GM10266 (cell line): ENCODE measurements at regions not wholly inside any gene's neighbourhood (a gene's known extent, or its start where the extent isn't known, plus 50 kb on each side); places are given as distances from the start of the nearest gene placed in this dataset.

Source experiments
- DNase-seq: peaks from one replicate; pipeline ENCODE4 v3.0.0; 2012; ENCODE audit errors: extremely low spot score
- TF ChIP-seq, protein P1 (sequence below): IDR thresholded peaks from 2 replicates; pipeline ENCODE4 v1.5.1; 2012; ENCODE audit warnings: mild to moderate bottlenecking, low read depth; ENCODE audit not compliant: control insufficient read depth, insufficient read depth; ENCODE audit errors: missing control alignments

GRCh38 chr4:123896446-123897071 is 500.0 kb downstream of the SPRY1 start:
- TF ChIP-seq, protein P1, sequence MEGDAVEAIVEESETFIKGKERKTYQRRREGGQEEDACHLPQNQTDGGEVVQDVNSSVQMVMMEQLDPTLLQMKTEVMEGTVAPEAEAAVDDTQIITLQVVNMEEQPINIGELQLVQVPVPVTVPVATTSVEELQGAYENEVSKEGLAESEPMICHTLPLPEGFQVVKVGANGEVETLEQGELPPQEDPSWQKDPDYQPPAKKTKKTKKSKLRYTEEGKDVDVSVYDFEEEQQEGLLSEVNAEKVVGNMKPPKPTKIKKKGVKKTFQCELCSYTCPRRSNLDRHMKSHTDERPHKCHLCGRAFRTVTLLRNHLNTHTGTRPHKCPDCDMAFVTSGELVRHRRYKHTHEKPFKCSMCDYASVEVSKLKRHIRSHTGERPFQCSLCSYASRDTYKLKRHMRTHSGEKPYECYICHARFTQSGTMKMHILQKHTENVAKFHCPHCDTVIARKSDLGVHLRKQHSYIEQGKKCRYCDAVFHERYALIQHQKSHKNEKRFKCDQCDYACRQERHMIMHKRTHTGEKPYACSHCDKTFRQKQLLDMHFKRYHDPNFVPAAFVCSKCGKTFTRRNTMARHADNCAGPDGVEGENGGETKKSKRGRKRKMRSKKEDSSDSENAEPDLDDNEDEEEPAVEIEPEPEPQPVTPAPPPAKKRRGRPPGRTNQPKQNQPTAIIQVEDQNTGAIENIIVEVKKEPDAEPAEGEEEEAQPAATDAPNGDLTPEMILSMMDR: no peak
- no peak for DNase-seq

- TF ChIP-seq, protein P1: no peak
- DNase-seq: no peak
Measured at GRCh38 chr4:123898946-123899666, 502.5 kb downstream of the SPRY1 start.

DNA sequence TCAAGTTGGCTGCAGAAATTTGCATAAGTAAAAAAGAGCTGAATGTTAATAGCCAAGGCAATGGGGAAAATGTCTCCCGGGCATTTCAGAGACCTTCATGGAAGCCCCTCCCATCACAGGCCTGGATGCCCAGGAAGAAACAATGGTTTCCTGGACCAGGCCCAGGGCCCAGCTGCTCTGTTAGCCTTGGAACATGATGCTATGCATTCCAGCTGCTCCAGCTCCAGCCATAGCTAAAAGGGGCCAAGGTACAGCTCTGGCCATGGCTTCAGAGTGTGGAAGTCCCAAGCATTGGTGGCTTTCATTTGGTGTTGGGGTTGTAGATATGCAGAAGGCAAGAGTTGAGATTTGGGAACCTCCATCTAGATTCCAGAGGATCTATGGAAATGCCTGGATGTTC is 508.3 kb downstream of the SPRY1 start:
- TF ChIP-seq, protein P1: no peak
- DNase-seq: no peak

DNA sequence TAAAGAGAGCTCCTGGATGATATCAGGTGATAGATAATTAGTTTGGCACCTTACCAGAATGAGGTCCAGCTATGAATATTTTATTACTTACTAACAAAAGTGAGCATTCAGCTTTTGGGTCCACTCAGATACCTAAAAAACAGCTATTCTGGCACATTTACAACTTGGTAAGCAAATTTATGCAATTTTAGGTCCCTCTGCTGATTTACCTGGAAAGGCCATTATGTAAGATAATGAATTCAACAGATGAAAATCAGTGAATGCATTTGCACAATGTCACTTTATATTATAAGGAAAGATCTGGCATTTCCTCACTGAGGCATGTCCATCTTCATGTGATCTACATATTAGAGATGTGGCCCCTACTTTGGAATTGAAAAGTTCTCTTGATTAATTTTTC is 517.0 kb downstream of the SPRY1 start:
- DNase-seq: no peak
- TF ChIP-seq, protein P1: no peak

DNA sequence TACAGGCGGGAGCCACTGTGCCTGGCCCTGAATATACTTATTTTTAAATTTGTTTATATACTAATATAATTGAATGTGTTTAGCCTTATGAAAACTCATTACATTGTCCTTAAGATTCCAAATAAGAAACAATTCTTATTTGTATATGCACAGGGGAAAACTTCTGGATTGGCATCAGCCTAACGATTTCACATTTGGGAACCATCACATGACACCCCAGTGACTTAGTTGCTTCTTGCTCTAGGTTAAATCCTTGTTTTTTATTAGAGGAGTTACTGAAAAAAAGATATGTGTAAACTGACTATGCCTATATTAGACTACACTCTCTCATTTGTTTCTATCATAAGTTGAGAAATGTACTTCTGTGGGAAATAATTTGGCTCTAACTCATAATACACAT is 520.2 kb downstream of the SPRY1 start:
- TF ChIP-seq, protein P1: no peak
- DNase-seq: no peak

- TF ChIP-seq, protein P1: no peak
- no peak for DNase-seq
Measured at GRCh38 chr4:123919576-123920098, 523.0 kb downstream of the SPRY1 start.

- no peak for DNase-seq
- TF ChIP-seq, protein P1: no peak
Measured at GRCh38 chr4:123921339-123921738, 524.7 kb downstream of the SPRY1 start.
